ENCODE measurements at regions not wholly inside any gene's neighbourhood (a gene's known extent, or its start where the extent isn't known, plus 50 kb on each side); places are given as distances from the start of the nearest gene placed in this dataset.
A peak's percentile ranks its signal among the peaks of the same experiment; 100 is the strongest.

DNA sequence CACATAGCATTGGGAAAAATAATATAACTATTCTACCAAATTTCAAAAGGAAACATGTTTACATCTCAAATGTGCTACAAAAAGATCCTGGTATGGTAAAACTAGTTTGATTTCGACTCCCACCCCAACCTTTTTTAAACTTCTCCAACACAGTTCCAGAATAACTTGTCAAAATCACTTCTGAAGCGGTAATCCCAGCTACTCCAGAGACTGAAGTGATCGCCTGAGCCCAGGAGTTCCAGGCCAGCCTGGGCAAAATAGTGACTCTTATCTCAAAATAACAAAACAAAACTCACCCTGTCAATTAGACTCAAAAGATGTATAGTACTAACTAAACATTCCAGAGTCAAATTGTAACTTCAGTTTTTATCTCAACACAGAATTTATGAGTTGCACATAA lies 71.3 kb upstream of the RNF38 start:
- Histone ChIP-seq H3K4me3 (ENCODE audit: low read depth, low read length, poor library complexity, severe bottlenecking) (no peak overlapping the region), H3K9me3 (ENCODE audit: low read depth, low read length, poor library complexity, severe bottlenecking) (no peaks in the 10 kb centered on the region), H3K36me3 (ENCODE audit: insufficient read depth, low read length, poor library complexity, severe bottlenecking) (no peaks in the 10 kb centered on the region), H3K4me1 (ENCODE audit: insufficient read depth, low read length, poor library complexity, severe bottlenecking) (no peaks in the 10 kb centered on the region), H3K27me3 (replicated peaks; ENCODE audit: insufficient read depth, low read depth, low read length, poor library complexity) (no peaks in the 10 kb centered on the region), H3K27ac (ENCODE audit: low read depth, low read length, poor library complexity, severe bottlenecking) (no peak overlapping the region)
- intact Hi-C loops (cut with micrococcal nuclease; ENCODE audit: unreplicated experiment): no loop called here
- DNase-seq (ENCODE audit: low spot score): no peak
- TF ChIP-seq, protein P1, sequence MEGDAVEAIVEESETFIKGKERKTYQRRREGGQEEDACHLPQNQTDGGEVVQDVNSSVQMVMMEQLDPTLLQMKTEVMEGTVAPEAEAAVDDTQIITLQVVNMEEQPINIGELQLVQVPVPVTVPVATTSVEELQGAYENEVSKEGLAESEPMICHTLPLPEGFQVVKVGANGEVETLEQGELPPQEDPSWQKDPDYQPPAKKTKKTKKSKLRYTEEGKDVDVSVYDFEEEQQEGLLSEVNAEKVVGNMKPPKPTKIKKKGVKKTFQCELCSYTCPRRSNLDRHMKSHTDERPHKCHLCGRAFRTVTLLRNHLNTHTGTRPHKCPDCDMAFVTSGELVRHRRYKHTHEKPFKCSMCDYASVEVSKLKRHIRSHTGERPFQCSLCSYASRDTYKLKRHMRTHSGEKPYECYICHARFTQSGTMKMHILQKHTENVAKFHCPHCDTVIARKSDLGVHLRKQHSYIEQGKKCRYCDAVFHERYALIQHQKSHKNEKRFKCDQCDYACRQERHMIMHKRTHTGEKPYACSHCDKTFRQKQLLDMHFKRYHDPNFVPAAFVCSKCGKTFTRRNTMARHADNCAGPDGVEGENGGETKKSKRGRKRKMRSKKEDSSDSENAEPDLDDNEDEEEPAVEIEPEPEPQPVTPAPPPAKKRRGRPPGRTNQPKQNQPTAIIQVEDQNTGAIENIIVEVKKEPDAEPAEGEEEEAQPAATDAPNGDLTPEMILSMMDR (conservative IDR thresholded peaks at IDR 0.05; ENCODE audit: low read depth, low read length): no peak
- TF ChIP-seq EZH2 (IDR thresholded peaks at IDR 0.05; ENCODE audit: borderline replicate concordance, low read depth, low read length, poor library complexity, severe bottlenecking): no peak
- ChIA-PET POLR2A (ENCODE audit: low non-redundant PET) (no interaction called here), CTCF (no interaction called here)
- BruUV-seq (replicated peaks): no TSS peak

DNA sequence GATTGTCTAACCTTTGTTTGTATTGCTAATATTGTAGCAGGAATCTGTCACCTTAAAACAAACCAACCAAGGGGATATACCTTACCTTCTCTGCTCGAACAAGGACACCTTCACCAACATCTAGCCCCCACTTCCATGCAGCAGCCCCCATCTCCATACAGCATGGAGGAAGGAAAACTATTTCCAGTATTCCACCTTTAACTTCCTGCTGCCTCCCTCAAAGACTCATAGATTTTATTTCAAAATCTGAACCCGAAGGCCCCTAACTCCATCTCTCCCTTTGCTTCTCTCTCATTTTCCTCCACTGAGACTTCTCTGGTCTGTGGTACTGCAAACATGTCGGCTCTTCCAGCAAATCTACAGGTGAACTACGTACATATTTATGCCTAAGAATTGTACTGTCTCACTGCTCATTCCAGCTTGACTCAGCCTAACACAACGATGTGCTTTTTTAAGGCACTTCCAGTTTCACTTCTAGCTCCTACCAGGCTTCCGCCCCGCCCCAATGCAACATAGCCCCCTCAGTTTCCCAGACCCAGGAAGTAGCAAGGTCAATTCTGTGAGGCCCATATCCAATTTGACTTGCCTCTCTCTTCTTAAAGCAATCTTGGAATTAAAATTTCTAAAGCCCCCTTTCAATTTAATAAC lies 70.7 kb upstream of the RNF38 start:
- no peak overlapping the region for H3K27ac ChIP-seq (ENCODE audit: low read depth, low read length, poor library complexity, severe bottlenecking)
- no peaks in the 10 kb centered on the region for H3K4me1 ChIP-seq (ENCODE audit: insufficient read depth, low read length, poor library complexity, severe bottlenecking)
- DNase-seq (ENCODE audit: low spot score): no peak
- H3K9me3 ChIP-seq (ENCODE audit: low read depth, low read length, poor library complexity, severe bottlenecking): no peaks in the 10 kb centered on the region
- intact Hi-C loops (cut with micrococcal nuclease; ENCODE audit: unreplicated experiment): no loop called here
- BruUV-seq (replicated peaks): TSS peak; percentile 13
- ChIA-PET POLR2A (ENCODE audit: low non-redundant PET) (no interaction called here), CTCF (no interaction called here)
- TF ChIP-seq, protein P1 (conservative IDR thresholded peaks at IDR 0.05; ENCODE audit: low read depth, low read length): no peak
- TF ChIP-seq EZH2 (IDR thresholded peaks at IDR 0.05; ENCODE audit: borderline replicate concordance, low read depth, low read length, poor library complexity, severe bottlenecking): no peak
- H3K36me3 ChIP-seq (ENCODE audit: insufficient read depth, low read length, poor library complexity, severe bottlenecking): no peaks in the 10 kb centered on the region
- no peaks in the 10 kb centered on the region for H3K27me3 ChIP-seq (replicated peaks; ENCODE audit: insufficient read depth, low read depth, low read length, poor library complexity)
- H3K4me3 ChIP-seq (ENCODE audit: low read depth, low read length, poor library complexity, severe bottlenecking): no peak overlapping the region

DNA sequence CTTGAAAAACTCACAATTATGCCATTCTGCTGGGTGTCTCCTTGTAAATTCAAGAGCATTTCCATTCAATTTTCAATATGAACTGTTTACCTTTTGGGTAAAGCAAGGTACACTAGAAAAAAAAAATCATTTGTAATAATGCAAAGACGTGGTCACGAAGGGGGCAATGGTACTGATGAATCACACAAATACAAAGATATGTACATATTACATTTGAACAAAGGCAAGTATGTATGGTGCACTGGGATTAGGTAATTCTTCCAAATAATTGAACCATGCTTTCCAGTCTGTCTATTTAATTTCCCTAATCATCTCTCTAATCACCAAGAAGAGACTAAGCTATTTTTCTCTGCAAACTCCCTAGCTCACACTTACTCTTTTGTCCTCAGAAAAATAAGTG lies 63.4 kb upstream of the RNF38 start:
- no peaks in the 10 kb centered on the region for H3K9me3 ChIP-seq (ENCODE audit: low read depth, low read length, poor library complexity, severe bottlenecking)
- H3K27me3 ChIP-seq (replicated peaks; ENCODE audit: insufficient read depth, low read depth, low read length, poor library complexity): no peaks in the 10 kb centered on the region
- peaks cover 7% of the 10 kb centered on the region for H3K4me1 ChIP-seq (ENCODE audit: insufficient read depth, low read length, poor library complexity, severe bottlenecking)
- intact Hi-C loops (cut with micrococcal nuclease; ENCODE audit: unreplicated experiment): no loop called here
- no peak overlapping the region for H3K4me3 ChIP-seq (ENCODE audit: low read depth, low read length, poor library complexity, severe bottlenecking)
- DNase-seq (ENCODE audit: low spot score): no peak
- CTCF ChIA-PET: no interaction called here
- POLR2A ChIA-PET (ENCODE audit: low non-redundant PET): no interaction called here
- TF ChIP-seq, protein P1 (conservative IDR thresholded peaks at IDR 0.05; ENCODE audit: low read depth, low read length): no peak
- TF ChIP-seq EZH2 (IDR thresholded peaks at IDR 0.05; ENCODE audit: borderline replicate concordance, low read depth, low read length, poor library complexity, severe bottlenecking): no peak
- H3K36me3 ChIP-seq (ENCODE audit: insufficient read depth, low read length, poor library complexity, severe bottlenecking): no peaks in the 10 kb centered on the region
- no TSS peak for BruUV-seq (replicated peaks)
- no peak overlapping the region for H3K27ac ChIP-seq (ENCODE audit: low read depth, low read length, poor library complexity, severe bottlenecking)
